ENCODE measurements at regions not wholly inside any gene's neighbourhood (a gene's known extent, or its start where the extent isn't known, plus 50 kb on each side); places are given as distances from the start of the nearest gene placed in this dataset.
"Not testable (repeated sequence)": the region's sequence is repeated elsewhere in the genome, so short reads cannot be mapped to it uniquely, and the experiment has no call there.

DNA sequence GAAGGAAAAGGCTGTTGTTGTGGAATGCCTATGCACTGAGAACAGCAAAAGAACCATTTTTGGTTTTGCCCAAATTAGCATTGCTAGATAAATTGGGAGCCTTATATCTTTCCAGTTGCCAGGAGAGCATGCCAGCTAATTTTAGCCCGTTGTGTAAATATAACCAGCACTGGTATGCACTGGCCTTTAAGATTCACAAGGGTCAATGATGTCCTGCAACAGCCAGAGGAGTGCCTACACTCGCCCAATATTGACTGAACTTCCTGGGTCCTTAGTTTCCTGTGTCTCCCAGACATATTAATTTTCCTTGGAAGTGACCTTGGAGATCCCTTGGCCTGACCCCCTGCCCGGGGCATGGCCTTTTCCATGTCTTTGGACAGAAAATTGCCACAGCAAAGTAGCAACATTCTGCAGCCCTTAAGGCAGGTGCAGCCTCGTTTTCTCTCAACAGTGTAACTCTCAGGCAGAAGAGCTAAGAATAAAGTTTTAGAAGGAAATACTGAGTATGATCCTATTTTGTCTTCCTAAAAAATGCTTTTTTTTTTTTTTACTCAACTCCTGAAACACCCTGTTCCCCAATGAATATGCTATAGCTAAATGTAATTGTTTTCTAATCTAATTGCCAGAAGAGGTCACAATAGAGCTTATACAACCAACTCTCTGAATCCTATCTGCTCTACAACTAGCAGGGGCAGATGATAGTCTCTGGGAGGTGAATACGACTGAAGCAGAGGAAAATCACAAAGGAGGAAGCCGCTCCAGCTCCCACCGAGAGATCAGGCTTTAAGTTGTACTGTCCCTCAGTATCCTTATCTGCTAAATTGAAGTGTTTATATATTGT is 131.9 kb upstream of the PCGF5 start:
- no peak for DNase-seq (ENCODE audit: low read depth)

DNA sequence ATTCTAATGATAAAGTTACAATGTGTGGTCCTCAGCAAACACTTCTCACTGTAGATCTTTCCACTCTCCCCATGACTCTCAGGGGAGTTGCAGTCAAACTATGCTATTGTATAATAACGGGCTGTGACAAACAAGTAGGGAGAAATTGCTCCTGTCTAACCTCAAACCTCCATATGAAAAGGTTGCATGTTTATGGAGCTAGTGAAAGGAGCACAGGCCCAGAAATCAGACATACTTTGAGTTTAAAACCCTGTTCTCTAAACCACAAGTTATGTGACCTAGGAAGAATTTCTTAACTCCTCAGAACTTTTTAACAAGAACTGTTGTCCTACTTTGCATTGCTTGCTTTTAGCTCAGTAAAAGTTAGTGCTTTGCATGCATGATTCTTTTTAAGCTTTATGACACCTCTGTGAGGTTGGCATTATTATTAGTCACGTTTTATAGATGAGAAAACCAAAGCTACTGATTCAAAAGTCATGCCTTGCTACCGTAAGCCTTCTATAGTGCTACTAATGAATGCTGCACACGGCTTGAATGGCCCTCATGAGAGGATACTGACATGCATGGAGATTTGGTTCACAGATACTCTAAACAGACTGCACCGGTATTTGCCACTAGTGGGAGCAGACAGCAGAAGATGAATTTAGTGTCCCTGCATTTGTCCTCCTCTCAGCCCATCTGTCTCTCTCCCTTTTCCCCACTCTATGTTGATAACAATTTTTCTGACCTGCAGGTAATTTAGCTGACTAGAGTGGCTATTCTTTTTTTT is 129.5 kb upstream of the PCGF5 start:
- no peak for DNase-seq (ENCODE audit: low read depth)

DNA sequence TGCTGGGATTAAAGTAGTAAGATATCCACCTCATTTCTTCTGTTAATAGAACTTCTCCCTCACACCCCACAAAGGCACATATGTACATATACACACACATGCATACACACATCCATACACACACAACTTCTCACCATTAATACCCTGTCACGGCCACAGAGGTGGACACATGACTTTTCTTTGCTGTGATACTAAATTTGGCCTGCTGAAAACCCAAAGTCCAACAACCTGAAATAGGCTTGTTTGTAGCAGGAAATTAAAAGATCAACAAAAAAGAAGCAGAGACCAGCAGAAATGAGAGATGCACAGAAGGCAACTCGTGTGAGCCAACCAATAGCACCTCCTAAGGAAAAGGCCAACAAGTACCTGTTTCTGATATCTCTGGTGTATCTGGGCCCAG is 128.7 kb upstream of the PCGF5 start:
- no peak for DNase-seq (ENCODE audit: low read depth)

DNA sequence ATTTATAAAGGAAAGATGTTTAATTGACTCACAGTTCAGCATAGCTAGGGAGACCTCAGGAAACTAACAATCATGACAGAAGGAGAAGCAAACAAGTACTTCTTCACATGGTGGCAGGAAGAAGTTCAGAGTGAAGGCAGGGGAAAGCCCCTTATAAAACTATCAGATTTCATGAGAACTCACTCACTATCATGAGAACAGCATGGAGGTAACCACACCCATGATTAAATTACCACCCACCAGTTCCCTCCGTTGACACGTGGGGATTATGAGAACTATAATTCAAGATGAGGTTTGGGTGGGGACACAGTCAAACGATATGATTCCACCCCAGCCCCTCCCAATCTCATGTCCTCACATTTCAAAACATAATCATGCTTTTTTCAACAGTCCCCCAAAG is 124.2 kb upstream of the PCGF5 start:
- no peak for DNase-seq (ENCODE audit: low read depth)

DNA sequence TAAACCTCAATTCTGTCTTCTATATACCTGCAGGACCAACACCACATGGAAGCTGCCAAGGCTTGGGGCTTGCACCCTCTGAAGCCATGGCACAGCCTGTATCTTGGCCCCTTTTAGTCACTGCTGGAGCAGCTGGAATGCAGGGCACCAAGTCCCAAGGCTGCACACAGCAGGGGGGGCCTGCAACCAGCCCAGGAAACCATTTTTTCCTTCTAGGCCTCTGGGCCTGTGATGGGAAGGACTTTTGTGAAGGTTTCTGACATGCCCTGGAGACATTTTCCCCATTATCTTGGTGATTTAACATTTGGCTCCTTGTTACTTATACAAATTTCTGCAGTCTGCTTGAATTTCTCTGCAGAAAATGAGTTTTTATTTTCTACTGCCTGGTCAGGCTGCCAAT is 123.2 kb upstream of the PCGF5 start:
- no peak for DNase-seq (ENCODE audit: low read depth)

DNA sequence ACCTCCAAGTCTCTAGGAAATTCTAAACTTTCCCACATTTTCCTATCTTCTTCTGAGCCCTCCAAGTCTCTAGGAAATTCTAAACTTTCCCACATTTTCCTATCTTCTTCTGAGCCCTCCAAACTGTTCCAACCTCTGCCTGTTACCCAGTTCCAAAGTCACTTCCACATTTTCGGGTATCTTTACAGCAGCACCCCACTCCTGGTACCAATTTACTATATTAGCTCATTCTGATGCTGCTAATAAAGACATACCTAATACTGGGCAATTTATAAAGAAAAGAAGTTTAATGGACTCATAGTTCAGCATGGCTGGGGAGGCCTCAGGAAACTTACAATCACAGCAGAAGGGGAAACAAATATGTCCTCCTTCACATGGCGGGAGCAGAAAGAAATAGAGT is 122.4 kb upstream of the PCGF5 start:
- DNase-seq (ENCODE audit: low read depth) = not testable (repeated sequence)

DNA sequence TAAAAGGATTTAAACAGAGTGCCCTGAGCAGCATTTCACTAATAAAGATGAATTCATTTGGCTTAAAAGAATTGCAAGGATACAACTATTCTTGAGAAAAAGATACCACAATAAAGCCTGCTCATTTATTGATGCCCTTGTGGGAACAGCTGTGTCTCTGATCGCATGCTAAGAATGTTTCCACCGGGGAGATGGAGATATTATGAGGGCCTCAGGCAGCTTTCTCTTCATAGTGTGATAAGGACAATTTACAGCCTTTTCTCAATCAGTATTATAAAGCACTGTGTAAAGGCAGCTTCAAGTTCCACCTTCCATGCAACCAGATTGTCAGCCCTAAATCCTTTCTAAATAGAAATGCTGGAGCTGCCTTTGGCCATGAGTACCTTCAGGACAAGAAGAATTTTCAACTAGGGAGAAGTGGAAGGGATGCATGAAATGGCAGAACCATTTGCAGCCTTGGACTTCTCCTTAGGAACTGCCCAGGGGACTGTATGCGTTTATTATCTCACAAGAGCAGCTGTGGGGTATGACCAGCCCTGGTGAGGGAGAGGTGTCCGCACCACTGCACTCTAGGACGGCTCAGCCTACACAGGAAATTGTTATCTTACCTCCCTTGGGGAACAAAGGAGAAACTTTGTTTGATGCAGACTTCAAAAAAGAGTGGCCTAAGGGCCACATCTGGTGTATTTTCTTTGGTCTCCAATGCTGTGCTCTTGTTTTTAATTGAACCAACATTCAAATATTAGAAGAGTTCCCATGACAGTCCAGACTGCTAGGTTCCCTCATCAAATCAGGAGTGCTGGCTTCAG is 116.9 kb upstream of the PCGF5 start:
- DNase-seq (ENCODE audit: low read depth) = no peak

DNA sequence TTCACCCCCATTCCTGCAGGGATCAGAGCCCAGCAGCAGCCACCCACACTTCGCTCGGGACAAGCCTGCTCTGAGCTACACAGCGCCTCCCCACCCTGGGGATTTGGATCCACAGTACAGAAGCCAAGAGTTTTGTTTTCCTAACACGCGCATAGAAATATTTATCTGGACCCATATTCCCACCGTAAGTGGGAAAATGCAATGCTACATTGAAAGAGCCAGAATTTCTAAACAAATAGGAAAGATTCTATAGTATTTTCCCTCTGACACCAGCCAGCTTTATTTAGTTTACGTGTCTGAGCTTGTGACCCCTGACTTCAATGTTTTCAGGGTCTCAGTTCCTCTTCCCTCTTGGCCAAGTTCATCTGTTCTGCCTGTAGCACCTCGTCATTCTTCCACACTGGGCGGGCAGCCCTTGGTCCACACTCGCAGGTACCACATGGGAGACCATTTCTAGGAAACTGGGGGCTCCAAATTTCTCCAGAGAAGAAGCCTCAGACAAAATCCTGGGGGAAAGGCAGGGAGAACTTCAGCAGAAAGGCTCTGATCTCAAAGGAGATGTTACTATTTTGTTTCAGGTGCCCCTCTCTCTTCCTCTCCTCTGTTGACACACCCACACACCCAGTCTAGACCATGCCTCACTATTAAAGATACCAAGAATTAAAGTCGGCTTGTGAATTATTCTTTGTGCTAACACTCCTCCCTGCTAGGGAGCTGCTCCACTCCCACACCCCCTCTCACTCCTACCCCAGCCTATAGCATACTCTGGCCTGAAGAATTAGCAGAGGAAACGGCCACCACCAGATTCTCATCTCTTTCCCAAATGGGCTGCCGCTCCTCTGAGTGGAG is 116.0 kb upstream of the PCGF5 start:
- no peak for DNase-seq (ENCODE audit: low read depth)

DNA sequence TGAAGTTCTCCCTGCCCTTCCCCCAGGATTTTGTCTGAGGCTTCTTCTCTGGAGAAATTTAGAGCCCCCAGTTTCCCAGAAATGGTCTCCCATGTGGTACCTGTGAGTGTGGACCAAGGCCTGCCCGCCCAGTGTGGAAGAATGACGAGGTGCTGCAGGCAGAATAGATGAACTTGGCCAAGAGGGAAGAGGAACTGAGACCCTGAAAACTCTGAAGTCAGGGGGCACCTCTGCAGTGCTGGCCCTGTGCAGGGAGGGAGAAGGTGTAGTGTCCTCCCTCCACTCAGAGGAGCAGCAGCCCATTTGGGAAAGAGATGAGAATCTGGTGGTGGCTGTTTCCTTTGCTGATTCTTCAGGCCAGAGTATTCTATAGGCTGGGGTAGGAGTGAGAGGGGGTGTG is 115.2 kb upstream of the PCGF5 start:
- DNase-seq (ENCODE audit: low read depth) = no peak

DNA sequence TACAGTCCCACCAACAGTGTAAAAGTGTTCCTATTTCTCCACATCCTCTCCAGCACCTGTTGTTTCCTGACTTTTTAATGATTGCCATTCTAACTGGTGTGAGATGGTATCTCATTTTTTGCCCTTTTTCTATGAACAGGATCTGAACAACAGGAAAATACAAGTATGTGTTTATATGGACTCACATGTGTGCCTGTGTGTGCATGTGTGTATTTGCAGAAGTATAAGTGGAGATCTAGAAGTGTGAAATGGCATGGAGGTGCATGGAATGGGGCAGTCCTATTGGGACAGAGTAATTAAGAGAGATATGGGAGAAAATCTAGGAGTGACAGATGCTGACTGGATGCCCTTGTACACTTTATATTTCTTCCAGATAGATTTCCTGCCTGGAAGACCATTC is 111.6 kb upstream of the PCGF5 start:
- no peak for DNase-seq (ENCODE audit: low read depth)

DNA sequence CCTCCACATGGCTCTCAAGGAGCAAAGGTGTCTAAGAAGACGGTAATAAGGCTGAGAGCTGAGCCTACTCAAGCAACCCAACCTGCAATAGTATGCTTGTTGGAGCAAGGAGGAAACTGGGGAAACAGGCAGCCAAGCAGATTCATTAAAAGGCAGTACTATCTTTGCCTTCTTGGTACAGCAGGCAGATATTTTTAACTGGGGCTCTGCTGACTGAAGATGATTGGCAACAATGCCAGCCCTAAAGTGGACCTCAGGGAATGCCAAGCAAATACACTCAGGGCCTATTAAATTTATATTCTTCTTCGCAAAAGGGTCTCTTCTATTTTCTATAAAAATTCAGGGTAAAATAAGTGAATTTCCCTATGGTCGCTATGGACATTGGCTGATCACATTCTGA is 109.4 kb upstream of the PCGF5 start:
- DNase-seq (ENCODE audit: low read depth) = no peak

DNA sequence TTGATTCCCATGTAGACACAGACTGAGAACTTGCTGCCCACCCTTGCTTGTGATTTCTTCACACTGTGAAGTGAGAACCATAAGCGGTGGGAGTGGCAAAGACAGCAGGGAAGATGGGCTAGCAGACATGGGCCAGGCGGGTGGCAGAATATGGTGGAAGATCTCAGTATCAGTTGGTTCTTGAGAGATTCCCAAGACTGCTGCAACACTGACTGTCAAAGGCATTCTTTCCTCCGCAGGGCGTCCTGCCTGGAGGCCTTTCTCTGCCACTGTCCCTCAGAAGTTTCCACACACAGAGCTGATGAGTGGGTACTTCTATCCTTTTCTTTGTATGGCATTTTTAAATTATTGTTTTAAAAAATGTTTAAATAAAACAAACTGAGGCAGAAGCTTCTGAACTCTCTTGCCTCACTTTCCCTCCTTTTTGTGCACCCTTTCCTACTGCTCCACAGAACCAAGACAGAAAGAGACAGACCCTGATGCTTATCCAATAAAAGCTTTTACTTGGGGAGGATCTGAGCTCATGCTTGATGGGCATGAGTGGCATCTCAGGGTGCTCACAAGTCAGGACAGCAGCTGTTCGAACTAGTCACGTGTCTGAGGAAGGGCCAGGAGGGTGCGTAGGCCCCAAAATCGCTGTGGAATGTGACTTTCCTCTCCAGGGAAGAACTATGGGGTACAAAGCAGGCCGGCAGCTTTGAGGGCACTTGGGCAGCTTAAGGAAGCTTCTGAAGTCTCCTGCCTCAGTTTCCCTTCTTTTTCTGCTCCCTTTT is 104.7 kb upstream of the PCGF5 start:
- DNase-seq (ENCODE audit: low read depth) = no peak

DNA sequence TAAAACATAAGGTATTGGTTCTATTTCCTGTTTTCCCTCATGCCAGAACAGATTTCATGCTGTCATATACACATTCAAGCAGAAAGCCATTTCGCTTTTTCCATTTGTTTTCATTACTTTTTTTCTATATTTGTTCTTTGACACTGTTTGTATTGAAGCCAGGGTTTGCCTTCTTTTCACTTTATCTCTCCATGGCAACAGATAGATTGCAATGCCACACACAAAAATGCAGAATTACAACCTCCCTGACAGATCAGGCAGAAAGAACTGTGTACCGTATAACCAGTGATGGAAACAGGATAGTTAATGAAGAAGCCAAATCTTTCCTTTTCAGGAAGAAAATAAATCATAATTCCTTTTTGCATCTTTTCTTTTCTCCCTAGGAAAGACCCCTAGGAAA is 103.0 kb upstream of the PCGF5 start:
- no peak for DNase-seq (ENCODE audit: low read depth)

DNA sequence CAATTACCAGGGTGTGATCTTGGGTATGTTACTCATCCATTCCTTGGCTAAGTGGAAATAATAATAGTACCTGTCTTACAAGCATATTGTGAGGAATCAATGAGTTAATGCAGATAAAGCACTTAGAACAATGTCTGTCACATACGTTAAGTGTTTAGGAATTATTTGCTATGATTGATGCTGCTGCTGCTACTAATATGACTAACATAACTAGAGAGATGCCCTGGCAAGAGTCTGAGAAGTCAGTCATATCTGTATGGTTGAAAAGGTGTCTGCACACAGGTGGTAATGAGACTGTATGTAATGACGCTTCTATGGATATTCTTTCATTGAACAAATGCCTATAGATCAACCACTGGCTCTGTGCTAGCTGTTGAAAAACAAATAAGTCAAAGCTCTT is 100.1 kb upstream of the PCGF5 start:
- DNase-seq (ENCODE audit: low read depth) = no peak

DNA sequence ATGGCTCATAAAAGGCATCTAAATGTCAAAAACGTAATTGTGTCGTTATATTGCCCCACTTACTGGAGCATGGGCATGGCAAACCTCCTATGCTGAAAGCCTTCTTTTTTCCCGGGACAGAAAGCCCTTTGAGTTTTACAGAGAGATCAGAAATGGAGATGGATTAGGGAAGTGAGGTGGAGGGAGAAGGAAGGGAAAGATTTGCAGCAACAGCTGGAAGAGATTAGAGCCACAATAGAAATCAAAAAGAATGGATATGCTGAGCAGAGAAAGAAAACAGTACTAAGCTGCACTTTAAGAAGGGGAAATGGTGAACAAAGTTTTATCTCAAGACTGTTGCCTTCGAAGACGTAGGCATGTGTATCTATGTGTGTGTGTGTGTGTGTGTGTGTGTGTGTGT is 97.2 kb upstream of the PCGF5 start:
- DNase-seq (ENCODE audit: low read depth) = no peak

DNA sequence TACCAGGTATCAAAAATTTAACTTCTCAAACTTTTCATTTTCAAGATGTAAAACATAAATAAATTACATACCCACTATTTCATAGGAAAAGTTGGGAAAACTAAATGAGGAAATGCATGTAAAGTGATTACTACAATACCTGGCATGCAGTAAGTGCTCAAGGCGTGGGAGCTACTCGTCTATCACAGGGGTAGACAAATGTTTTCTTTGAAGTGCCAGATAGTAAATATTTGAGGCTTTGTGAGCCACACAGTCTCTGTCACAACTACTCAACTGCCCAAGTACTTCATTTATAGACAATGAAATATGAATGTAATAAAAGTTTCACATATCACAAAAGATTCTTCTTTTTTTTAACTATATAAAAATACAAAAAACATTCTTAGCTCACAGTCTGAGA is 96.4 kb upstream of the PCGF5 start:
- no peak for DNase-seq (ENCODE audit: low read depth)

DNA sequence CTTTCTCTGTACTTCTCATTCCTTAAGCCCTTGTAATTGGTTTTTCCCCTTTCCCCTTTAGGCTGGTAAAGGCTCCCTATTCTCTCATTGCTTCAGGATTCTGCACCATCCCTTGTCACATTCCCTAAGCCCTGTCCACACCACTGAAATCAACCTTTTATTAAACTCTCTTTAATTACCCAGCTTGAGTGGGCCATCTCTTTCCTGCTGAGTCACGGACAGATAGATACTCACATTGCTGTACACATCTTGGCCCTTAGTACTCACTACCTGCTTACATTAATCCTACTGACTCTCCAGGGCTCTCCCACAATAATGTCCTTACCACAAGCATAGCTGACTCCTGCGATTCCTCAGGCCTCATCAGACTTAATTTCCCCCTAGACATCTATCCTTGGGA is 94.0 kb upstream of the PCGF5 start:
- no peak for DNase-seq (ENCODE audit: low read depth)

DNA sequence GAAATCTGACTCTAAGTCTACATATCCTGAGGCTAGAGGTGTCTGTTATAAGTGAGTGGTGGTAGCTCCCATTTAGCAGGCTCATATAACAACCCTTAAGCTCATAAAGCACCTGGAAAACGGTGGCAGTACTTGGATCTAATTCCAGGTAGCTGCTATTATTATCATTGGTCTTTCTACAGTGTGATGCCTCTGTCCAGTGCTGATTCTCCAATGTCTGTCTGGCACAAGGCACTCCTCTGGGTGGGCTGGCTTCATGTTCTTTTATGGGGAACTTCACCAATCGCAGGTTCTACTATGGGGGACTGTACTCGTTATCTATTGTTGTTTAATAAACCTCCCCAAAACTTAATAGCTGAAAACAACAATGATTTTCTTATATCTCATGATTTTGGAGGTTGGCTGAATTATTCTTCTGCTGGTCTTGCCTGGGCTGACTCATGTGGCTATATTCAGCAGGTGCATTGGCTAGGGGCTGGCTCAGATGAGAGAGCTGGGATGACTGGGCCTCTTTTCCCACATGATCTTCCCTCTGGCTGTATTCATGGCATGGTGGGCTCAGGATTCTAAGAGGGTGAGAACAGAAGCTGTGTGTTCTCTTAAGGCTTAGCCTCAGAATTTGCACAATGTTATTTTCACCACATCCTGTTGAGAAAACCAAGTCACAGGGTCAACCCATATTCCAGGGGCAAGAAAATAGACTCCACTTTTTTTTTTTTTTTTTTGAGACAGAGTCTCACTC is 93.0 kb upstream of the PCGF5 start:
- no peak for DNase-seq (ENCODE audit: low read depth)

DNA sequence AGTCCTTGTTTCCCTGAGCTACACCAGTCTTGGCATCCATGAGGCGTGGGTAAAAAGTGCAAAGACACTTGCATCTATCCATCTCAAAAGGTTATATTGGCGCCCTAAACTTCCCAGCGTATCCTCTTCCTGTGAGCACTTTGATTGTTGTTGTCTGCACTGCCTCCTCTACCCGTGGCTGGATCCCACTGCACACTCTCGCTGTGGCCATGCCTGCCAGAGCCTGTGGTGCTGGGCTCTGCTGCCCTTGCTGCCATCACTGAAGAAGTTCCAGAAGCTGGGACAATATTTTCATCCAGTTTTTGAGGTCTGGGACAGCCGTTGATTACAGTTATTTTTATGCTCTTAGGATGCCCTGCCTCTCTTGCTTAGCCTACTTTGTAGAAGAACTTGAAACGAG is 85.3 kb upstream of the PCGF5 start:
- no peak for DNase-seq (ENCODE audit: low read depth)

DNA sequence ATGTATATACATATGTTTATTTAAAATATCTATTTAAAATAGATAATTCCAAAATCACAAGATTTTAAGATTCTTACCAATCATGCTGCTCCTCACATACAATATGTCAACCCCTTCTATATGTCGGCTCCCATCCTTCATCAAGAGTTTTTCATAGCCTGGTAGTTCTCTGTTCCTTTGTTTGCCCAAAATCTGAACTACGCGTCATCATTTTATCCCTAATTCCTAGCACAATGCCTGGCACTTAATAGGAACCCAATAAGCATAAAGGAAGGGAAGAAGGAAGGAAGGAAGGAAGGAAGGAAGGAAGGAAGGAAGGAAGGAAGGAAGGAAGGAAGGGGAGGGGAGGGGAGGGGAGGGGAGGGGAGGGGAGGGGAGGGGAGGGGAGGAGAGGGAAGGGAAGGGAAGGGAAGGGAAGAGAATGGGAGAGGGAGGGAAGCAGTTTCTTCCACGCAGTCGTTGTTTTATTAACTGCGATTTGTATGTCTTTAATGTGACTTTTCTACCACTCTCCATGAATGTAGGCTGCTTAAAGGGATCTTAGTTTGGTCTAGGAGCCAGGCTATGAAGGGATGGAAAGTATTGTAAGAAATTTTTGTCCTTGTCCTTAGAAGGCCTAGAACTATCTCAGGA is 83.3 kb upstream of the PCGF5 start:
- no peak for DNase-seq (ENCODE audit: low read depth)
